CD4-positive, CD25-positive, alpha-beta regulatory T cell (primary cell): ENCODE measurements at regions not wholly inside any gene's neighbourhood (a gene's known extent, or its start where the extent isn't known, plus 50 kb on each side); places are given as distances from the start of the nearest gene placed in this dataset.

ENCODE experiments used
- ATAC-seq, 2 donors: fragments of 150-1000 bp; cut with Tn5 transposase; one replicate each; pipeline ENCODE4 v1.10.0; 2021; ENCODE audit warnings: low read depth in 2 of 2, moderate number of reproducible peaks in 2 of 2, moderate library complexity in 1 of 2
- DNase-seq, 3 donors: peaks; one replicate each; pipeline versions ENCODE4 v3.0.0 to v3.0.0-alpha.2; 2012 to 2022; ENCODE audit warnings: mixed read lengths in 1 of 3
- H3K27ac ChIP-seq: one replicate; pipeline ENCODE4 v1.7.0; 2013; ENCODE audit warnings: mild to moderate bottlenecking, low read length; ENCODE audit not compliant: insufficient read depth, poor library complexity, severe bottlenecking
- H3K27me3 ChIP-seq: one replicate; pipeline ENCODE4 v1.7.0; 2013; ENCODE audit warnings: low read length; ENCODE audit not compliant: control insufficient read depth, insufficient read depth
- H3K36me3 ChIP-seq: one replicate; pipeline ENCODE4 v1.7.0; 2013; ENCODE audit warnings: mild to moderate bottlenecking, low read length, moderate library complexity; ENCODE audit not compliant: control insufficient read depth, insufficient read depth
- H3K4me1 ChIP-seq: 2 replicates; pipeline ENCODE4 v1.7.0; 2013; ENCODE audit warnings: mild to moderate bottlenecking, low read length; ENCODE audit not compliant: insufficient read depth, control insufficient read depth, poor library complexity, severe bottlenecking
- H3K4me3 ChIP-seq: one replicate; pipeline ENCODE4 v1.7.0; 2013; ENCODE audit warnings: low read depth, mild to moderate bottlenecking, low read length, moderate library complexity
- H3K9me3 ChIP-seq, 2 experiments: 1 replicate in 1 of 2; 2 replicates in 1 of 2; pipeline ENCODE4 v1.7.0; 2013; ENCODE audit warnings: low read length in 2 of 2, mild to moderate bottlenecking in 1 of 2, moderate library complexity in 1 of 2; ENCODE audit not compliant: control insufficient read depth in 2 of 2
- H3K27ac Mint-ChIP-seq, 3 donors: one replicate each; pipeline ENCODE4 v1.8.0; 2020 to 2022; ENCODE audit warnings: mild to moderate bottlenecking in 3 of 3, mixed read lengths in 3 of 3, moderate library complexity in 2 of 3
- H3K27me3 Mint-ChIP-seq: one replicate; pipeline ENCODE4 v1.8.0; 2022; ENCODE audit warnings: mild to moderate bottlenecking, mixed read lengths
- H3K36me3 Mint-ChIP-seq: one replicate; pipeline ENCODE4 v1.8.0; 2020; ENCODE audit warnings: mixed read lengths
- H3K4me1 Mint-ChIP-seq, 4 donors: one replicate each; pipeline ENCODE4 v1.8.0; 2020 to 2022; ENCODE audit warnings: mixed read lengths in 4 of 4, mild to moderate bottlenecking in 1 of 4
- H3K4me3 Mint-ChIP-seq, 4 donors: one replicate each; pipeline ENCODE4 v1.8.0; 2020 to 2022; ENCODE audit warnings: mild to moderate bottlenecking in 4 of 4, mixed read lengths in 4 of 4, moderate library complexity in 3 of 4
- H3K9me3 Mint-ChIP-seq, 7 donors: one replicate each; pipeline ENCODE4 v1.8.0; 2020 to 2022; ENCODE audit warnings: mixed read lengths in 7 of 7, mild to moderate bottlenecking in 3 of 7, moderate library complexity in 2 of 7

DNA sequence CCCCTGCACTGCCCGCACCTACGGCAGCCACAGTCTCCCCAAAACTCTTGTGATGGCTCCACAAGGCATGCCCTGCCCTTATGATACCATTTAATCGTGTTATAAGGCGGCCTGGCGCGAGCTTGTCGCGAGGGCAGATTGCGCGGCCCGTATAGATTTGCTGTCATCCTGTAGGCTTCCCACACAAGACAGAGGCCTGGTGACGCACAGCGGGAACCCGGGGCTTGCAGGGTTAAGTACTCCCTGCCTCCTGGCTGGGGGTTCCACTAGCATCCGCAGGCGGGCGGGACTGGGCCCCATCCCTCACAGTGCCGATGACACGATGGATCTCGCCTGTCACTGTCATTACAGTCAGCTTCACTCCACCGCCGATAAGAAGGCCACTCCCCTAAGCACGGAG is 364.9 kb upstream of the IRX2 start:
- Mint-ChIP-seq H3K36me3 (no peaks in the 10 kb centered on the region), H3K4me3 (no peak overlapping the region), H3K9me3 (peaks cover 0 to 6% (median 5%) of the 10 kb centered on the region in 7 donors), H3K4me1 (no peaks in the 10 kb centered on the region), H3K27ac (no peak overlapping the region), H3K27me3 (peaks cover 13% of the 10 kb centered on the region)
- H3K4me1 ChIP-seq, result no peaks in the 10 kb centered on the region
- ATAC-seq (no peak), DNase-seq (no peak)
- H3K27ac ChIP-seq, result no peak overlapping the region
- H3K27me3 ChIP-seq, result peaks cover 2% of the 10 kb centered on the region
- peaks cover 3 to 5% of the 10 kb centered on the region in 2 experiments for H3K9me3 ChIP-seq
- no peak overlapping the region for H3K4me3 ChIP-seq
- H3K36me3 ChIP-seq, result no peaks in the 10 kb centered on the region

DNA sequence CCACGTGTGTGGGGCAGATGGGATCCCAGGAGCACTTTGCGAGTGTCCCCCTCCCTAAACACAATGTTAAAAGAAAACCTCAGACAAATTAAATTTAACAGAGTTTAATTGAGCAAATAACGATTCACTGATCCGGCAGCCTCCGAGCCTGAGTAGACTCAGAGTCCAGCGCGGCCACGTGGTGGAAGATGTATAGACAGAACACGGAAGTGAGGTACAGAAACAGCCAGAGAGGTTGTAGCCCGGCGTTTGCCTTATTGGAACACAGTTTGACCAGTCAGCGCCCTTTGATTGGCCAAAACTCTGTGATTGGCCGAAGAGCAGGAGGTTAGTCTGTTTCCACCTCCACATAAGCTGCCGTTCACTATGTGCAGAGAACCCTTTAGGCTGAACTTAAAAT is 363.0 kb upstream of the IRX2 start:
- Mint-ChIP-seq H3K9me3 (peaks cover 0 to 6% (median 5%) of the 10 kb centered on the region in 7 donors), H3K36me3 (no peaks in the 10 kb centered on the region), H3K27ac (peak overlapping the region in 1 of 3 donors; percentile 39), H3K27me3 (peaks cover 9% of the 10 kb centered on the region), H3K4me1 (no peaks in the 10 kb centered on the region), H3K4me3 (no peak overlapping the region)
- DNase-seq, result no peak
- H3K36me3 ChIP-seq, result no peaks in the 10 kb centered on the region
- H3K4me3 ChIP-seq, result no peak overlapping the region
- H3K27me3 ChIP-seq, result peaks cover 2% of the 10 kb centered on the region
- H3K4me1 ChIP-seq, result no peaks in the 10 kb centered on the region
- peaks cover 0 to 5% of the 10 kb centered on the region in 2 experiments for H3K9me3 ChIP-seq
- no peak for ATAC-seq
- no peak overlapping the region for H3K27ac ChIP-seq

DNA sequence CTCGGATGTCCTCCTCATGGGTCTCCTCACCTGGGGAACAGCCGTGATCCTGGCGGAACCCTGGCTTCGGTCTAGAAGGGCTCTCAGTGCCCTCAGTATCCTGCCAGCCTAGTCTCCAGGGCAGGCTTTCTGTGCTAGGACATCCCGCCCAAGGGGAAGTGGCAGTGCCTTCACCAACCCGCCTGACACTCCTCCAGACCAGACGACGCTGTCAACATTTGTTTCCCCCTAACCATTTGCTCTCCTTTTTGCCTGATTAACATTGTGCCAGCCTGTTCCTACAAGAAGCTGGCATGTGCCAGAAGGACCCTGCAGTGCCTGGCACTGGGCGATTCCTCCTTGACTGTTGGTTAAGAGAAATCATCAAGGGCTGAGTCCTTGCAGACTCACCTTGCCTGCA is 358.9 kb upstream of the IRX2 start:
- Histone ChIP-seq H3K27ac (no peak overlapping the region), H3K27me3 (no peaks in the 10 kb centered on the region), H3K4me1 (no peaks in the 10 kb centered on the region), H3K9me3 (peaks cover 0 to 5% of the 10 kb centered on the region in 2 experiments), H3K36me3 (no peaks in the 10 kb centered on the region), H3K4me3 (no peak overlapping the region)
- Mint-ChIP-seq H3K4me1 (no peaks in the 10 kb centered on the region), H3K27ac (no peak overlapping the region), H3K9me3 (peaks cover 0 to 9% (median 5%) of the 10 kb centered on the region in 7 donors), H3K27me3 (peaks cover 5% of the 10 kb centered on the region), H3K4me3 (no peak overlapping the region), H3K36me3 (no peaks in the 10 kb centered on the region)
- ATAC-seq, result no peak
- DNase-seq, result no peak

DNA sequence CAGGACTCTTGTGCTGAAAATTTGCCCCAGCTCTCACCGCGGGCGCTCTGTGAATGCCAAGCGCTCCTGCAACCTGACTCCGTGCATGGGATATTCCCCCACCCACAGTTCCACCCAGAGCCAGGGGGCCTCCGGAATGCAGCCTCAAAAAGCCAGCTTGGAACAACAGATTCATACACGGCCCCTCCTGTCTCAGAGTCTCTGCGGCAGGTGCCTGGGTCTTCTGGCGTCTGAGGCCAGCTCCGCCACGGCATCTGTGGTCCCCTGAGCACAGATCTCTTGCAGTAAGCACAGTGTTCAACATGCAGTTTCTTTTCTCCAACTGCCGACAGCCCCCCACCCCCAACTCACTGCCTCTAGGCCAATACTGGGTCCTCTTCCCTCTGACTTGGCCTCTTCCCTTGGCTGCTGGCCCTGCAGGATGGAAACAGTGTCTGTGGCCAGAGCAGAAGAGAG is 355.7 kb upstream of the IRX2 start:
- no peak for ATAC-seq
- no peak overlapping the region for H3K4me3 ChIP-seq
- peaks cover 5% of the 10 kb centered on the region for H3K27me3 Mint-ChIP-seq
- no peaks in the 10 kb centered on the region for H3K36me3 Mint-ChIP-seq
- no peak overlapping the region for H3K27ac ChIP-seq
- H3K4me1 ChIP-seq, result no peaks in the 10 kb centered on the region
- H3K9me3 ChIP-seq, result no peaks in the 10 kb centered on the region
- no peaks in the 10 kb centered on the region for H3K27me3 ChIP-seq
- no peaks in the 10 kb centered on the region for H3K4me1 Mint-ChIP-seq
- H3K36me3 ChIP-seq, result no peaks in the 10 kb centered on the region
- H3K9me3 Mint-ChIP-seq, result peaks cover 0 to 7% (median 4%) of the 10 kb centered on the region in 7 donors
- H3K4me3 Mint-ChIP-seq, result no peak overlapping the region
- no peak overlapping the region for H3K27ac Mint-ChIP-seq
- DNase-seq, result no peak

DNA sequence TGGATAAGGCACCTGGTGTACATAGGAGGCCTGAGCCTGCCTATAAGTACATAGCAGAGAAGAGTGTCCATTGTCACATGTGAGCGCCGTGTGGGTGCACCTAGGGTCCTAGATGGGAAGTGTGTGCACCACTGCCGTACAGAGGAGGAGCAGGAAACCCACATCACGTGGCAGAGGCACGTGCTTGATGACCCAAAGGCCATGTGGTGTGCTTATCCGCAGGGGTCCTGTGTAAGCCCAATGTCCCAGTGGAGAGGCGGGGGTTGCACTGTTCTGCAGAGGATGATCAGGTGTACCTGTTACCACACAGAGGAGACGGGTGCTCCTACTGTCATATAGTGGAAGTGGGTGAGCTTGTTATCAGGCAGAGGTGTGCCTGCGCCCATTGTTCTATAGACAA is 354.1 kb upstream of the IRX2 start:
- Histone ChIP-seq H3K27ac (no peak overlapping the region), H3K4me1 (no peaks in the 10 kb centered on the region), H3K4me3 (no peak overlapping the region), H3K36me3 (no peaks in the 10 kb centered on the region), H3K27me3 (no peaks in the 10 kb centered on the region), H3K9me3 (no peaks in the 10 kb centered on the region)
- no peak overlapping the region for H3K4me3 Mint-ChIP-seq
- H3K4me1 Mint-ChIP-seq, result no peaks in the 10 kb centered on the region
- DNase-seq (no peak), ATAC-seq (no peak)
- peaks cover 0 to 7% (median 4%) of the 10 kb centered on the region in 7 donors for H3K9me3 Mint-ChIP-seq
- H3K27ac Mint-ChIP-seq, result no peak overlapping the region
- H3K27me3 Mint-ChIP-seq, result peaks cover 5% of the 10 kb centered on the region
- no peaks in the 10 kb centered on the region for H3K36me3 Mint-ChIP-seq

DNA sequence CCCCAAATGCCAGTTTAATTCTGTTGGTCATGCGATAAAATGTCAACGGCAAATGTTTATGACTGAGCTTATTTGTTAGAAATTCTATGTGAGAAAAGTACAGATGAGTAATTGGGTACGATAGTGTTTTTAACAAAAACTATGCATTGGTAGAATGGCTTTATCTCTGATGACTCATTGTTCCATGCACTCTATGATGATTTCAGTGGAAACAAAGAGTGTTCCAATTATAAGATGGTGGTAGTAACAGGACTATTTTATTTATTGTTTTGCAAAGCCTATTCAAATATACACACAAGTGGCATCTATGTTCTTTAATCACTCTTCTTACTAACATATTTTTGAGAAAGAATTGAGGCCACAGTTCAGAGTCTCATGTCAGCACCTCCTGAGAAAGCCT is 353.7 kb upstream of the IRX2 start:
- H3K36me3 Mint-ChIP-seq, result no peaks in the 10 kb centered on the region
- no peak overlapping the region for H3K4me3 ChIP-seq
- no peaks in the 10 kb centered on the region for H3K4me1 Mint-ChIP-seq
- peaks cover 5% of the 10 kb centered on the region for H3K27me3 Mint-ChIP-seq
- no peak for DNase-seq
- no peaks in the 10 kb centered on the region for H3K27me3 ChIP-seq
- peaks cover 0 to 7% (median 4%) of the 10 kb centered on the region in 7 donors for H3K9me3 Mint-ChIP-seq
- H3K36me3 ChIP-seq, result no peaks in the 10 kb centered on the region
- H3K27ac Mint-ChIP-seq, result no peak overlapping the region
- no peak overlapping the region for H3K4me3 Mint-ChIP-seq
- H3K4me1 ChIP-seq, result no peaks in the 10 kb centered on the region
- H3K9me3 ChIP-seq, result no peaks in the 10 kb centered on the region
- ATAC-seq, result no peak
- H3K27ac ChIP-seq, result no peak overlapping the region

DNA sequence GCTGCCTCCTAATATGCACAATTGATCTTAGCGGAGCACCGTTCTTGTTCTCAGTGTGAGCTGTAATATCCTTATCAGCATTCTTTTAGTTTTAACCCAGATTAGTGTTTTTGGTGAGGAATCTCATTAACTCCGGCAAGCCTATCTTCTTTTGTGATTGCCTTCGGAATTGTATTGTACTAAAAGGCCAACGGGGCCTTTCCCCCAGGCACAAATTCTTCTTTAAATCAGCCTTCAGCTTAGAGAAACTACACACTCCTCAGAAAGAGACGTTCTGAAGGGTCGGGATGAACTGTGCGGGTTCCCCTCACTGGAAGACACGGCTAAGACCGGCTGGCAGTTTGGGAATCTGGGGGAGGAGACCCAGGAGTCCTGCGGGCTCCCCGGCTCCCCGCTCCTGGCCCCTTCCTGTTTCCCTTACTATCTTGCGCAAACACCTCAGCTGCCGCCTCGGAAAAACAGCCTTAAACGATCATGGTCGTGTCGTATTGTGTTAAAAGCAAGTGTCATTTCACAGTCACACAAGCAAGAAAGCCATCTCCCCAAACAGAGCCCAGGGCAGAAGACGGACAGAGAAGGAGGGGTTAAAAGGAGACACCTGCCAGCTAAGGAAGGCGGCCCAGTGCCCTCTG is 353.1 kb upstream of the IRX2 start:
- Mint-ChIP-seq H3K4me3 (no peak overlapping the region), H3K4me1 (no peaks in the 10 kb centered on the region), H3K27me3 (peaks cover 5% of the 10 kb centered on the region), H3K9me3 (peaks cover 0 to 7% (median 4%) of the 10 kb centered on the region in 7 donors), H3K36me3 (no peaks in the 10 kb centered on the region), H3K27ac (no peak overlapping the region)
- no peaks in the 10 kb centered on the region for H3K4me1 ChIP-seq
- H3K27me3 ChIP-seq, result no peaks in the 10 kb centered on the region
- no peak overlapping the region for H3K27ac ChIP-seq
- no peak for DNase-seq
- H3K4me3 ChIP-seq, result no peak overlapping the region
- H3K36me3 ChIP-seq, result no peaks in the 10 kb centered on the region
- ATAC-seq, result no peak
- H3K9me3 ChIP-seq, result no peaks in the 10 kb centered on the region

DNA sequence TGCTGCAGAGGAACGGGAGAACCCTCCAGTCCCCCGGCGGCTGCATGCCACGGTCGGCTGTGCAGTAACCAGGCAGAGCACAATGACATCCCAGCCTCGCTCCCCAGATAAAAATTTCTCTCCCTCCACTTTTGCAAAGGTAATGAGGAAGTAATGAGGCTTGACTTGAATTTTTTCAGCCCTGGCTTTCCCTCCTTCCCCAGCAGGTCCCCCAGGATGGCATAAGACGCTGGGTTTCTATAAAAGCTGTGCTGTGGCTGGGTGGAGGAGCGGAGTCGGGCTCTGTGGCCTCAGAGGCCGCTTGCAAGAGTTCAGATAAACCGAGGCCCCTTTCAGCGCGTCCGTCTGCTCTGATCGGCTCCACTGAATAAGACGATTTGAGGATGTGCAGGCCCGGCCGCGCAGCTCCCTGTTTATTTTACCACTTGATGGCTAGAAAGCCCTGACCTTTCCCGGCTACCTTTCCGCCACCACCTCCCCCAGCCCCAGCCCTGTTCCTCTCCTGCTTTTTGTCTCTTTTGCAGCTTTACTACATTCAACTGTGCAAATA is 351.9 kb upstream of the IRX2 start:
- no peaks in the 10 kb centered on the region for H3K4me1 Mint-ChIP-seq
- Histone ChIP-seq H3K4me3 (no peak overlapping the region), H3K27me3 (no peaks in the 10 kb centered on the region), H3K4me1 (no peaks in the 10 kb centered on the region), H3K27ac (no peak overlapping the region), H3K36me3 (no peaks in the 10 kb centered on the region), H3K9me3 (no peaks in the 10 kb centered on the region)
- H3K27me3 Mint-ChIP-seq, result peaks cover 5% of the 10 kb centered on the region
- peaks cover 0 to 6% (median 2%) of the 10 kb centered on the region in 7 donors for H3K9me3 Mint-ChIP-seq
- ATAC-seq (no peak), DNase-seq (no peak)
- no peak overlapping the region for H3K4me3 Mint-ChIP-seq
- H3K27ac Mint-ChIP-seq, result no peak overlapping the region
- H3K36me3 Mint-ChIP-seq, result no peaks in the 10 kb centered on the region
